HepG2 (cell line): ENCODE measurements at regions not wholly inside any gene's neighbourhood (a gene's known extent, or its start where the extent isn't known, plus 50 kb on each side); places are given as distances from the start of the nearest gene placed in this dataset.

Experiments
- EEA1 ChIP-seq: sonication (generic); formaldehyde crosslinking; IDR thresholded peaks from 2 replicates; pipeline ENCODE4 v1.5.1; 2020; ENCODE audit warnings: mild to moderate bottlenecking, missing genetic modification reagents, borderline replicate concordance
- KAT7 ChIP-seq: IDR thresholded peaks from 2 replicates; pipeline ENCODE4 v1.6.1; 2018; ENCODE audit warnings: borderline replicate concordance, missing compliant biosample characterization
- PPARG ChIP-seq: conservative IDR thresholded peaks from 2 replicates; pipeline ENCODE4 v1.6.1; 2016; ENCODE audit warnings: missing biosample characterization, missing genetic modification reagents
- SOX13 ChIP-seq, 3 experiments: fragments of 450-650 bp in 1 of 3; sonication (generic) in 1 of 3; formaldehyde crosslinking in 1 of 3; IDR thresholded peaks in 2 of 3; conservative IDR thresholded peaks in 1 of 3; 2 replicates each; pipeline versions ENCODE4 v1.5.0 to v1.6.1; 2016 to 2020; ENCODE audit warnings: antibody characterized with exemption in 1 of 3, mild to moderate bottlenecking in 1 of 3, missing compliant biosample characterization in 1 of 3, missing genetic modification reagents in 1 of 3, moderate library complexity in 1 of 3
- SRY ChIP-seq: sonication (generic); formaldehyde crosslinking; IDR thresholded peaks from 2 replicates; pipeline ENCODE4 v1.8.0; 2022; ENCODE audit warnings: mild to moderate bottlenecking, missing genetic modification reagents
- ZNF281 ChIP-seq: sonication (generic); formaldehyde crosslinking; IDR thresholded peaks from 2 replicates; pipeline ENCODE4 v1.4.0; 2020; ENCODE audit warnings: missing genetic modification reagents, borderline replicate concordance
- TF ChIP-seq, protein P1 (sequence below): sonication (generic); formaldehyde crosslinking; IDR thresholded peaks from 2 replicates; pipeline ENCODE4 v1.4.0; 2020; ENCODE audit warnings: missing genetic modification reagents, mild to moderate bottlenecking, borderline replicate concordance
- TF ChIP-seq, protein P2 (sequence below): sonication (generic); formaldehyde crosslinking; IDR thresholded peaks from 2 replicates; pipeline ENCODE4 v1.5.0; 2020; ENCODE audit warnings: mild to moderate bottlenecking, missing genetic modification reagents

GRCh38 chrY:7275751-7276150 lies 364.2 kb upstream of the AMELY start (continued):
- TF ChIP-seq ZNF281 (CRISPR knock-in tag) (no peak), SOX13 (IDR thresholded peaks at IDR 0.05) (no peak), SOX13 (CRISPR knock-in tag; conservative IDR thresholded peaks at IDR 0.05 in 1 of 2, IDR thresholded peaks at IDR 0.05 in 1 of 2) (no peak), SRY (CRISPR knock-in tag) (no peak), PPARG (CRISPR knock-in tag) (no peak), EEA1 (CRISPR knock-in tag) (no peak), KAT7 (CRISPR knock-in tag) (no peak)
- TF ChIP-seq, protein P1, sequence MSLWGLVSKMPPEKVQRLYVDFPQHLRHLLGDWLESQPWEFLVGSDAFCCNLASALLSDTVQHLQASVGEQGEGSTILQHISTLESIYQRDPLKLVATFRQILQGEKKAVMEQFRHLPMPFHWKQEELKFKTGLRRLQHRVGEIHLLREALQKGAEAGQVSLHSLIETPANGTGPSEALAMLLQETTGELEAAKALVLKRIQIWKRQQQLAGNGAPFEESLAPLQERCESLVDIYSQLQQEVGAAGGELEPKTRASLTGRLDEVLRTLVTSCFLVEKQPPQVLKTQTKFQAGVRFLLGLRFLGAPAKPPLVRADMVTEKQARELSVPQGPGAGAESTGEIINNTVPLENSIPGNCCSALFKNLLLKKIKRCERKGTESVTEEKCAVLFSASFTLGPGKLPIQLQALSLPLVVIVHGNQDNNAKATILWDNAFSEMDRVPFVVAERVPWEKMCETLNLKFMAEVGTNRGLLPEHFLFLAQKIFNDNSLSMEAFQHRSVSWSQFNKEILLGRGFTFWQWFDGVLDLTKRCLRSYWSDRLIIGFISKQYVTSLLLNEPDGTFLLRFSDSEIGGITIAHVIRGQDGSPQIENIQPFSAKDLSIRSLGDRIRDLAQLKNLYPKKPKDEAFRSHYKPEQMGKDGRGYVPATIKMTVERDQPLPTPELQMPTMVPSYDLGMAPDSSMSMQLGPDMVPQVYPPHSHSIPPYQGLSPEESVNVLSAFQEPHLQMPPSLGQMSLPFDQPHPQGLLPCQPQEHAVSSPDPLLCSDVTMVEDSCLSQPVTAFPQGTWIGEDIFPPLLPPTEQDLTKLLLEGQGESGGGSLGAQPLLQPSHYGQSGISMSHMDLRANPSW (CRISPR knock-in tag): no peak
- TF ChIP-seq, protein P2, sequence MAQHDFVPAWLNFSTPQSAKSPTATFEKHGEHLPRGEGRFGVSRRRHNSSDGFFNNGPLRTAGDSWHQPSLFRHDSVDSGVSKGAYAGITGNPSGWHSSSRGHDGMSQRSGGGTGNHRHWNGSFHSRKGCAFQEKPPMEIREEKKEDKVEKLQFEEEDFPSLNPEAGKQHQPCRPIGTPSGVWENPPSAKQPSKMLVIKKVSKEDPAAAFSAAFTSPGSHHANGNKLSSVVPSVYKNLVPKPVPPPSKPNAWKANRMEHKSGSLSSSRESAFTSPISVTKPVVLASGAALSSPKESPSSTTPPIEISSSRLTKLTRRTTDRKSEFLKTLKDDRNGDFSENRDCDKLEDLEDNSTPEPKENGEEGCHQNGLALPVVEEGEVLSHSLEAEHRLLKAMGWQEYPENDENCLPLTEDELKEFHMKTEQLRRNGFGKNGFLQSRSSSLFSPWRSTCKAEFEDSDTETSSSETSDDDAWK (CRISPR knock-in tag): no peak
